ENCODE measurements at regions not wholly inside any gene's neighbourhood (a gene's known extent, or its start where the extent isn't known, plus 50 kb on each side); places are given as distances from the start of the nearest gene placed in this dataset.

- Histone ChIP-seq H3K4me1 (ENCODE audit: control insufficient read depth, insufficient read depth, low read length) (no peaks in the 10 kb centered on the region), H3K36me3 (ENCODE audit: control insufficient read depth in 2 of 2, insufficient read depth in 1 of 2, low read length in 2 of 2) (no peaks in the 10 kb centered on the region), H3K4me3 (ENCODE audit: low read depth, low read length) (no peak overlapping the region), H3K9me3 (ENCODE audit: control insufficient read depth, insufficient read depth, low read depth, low read length) (no peaks in the 10 kb centered on the region), H3K27ac (ENCODE audit: extremely low read depth, low read depth, low read length) (no peak overlapping the region)
- ChIA-PET CTCF (interaction anchor here (0.7 kb wide), 1 partner anchor 25 kb away, joined by 3 read pairs; no protein-coding TSS in a partner anchor), POLR2A (no interaction called here)
- TF ChIP-seq ZFP37 (tag by site-specific recombination; IDR thresholded peaks at IDR 0.05) (no peak), ZNF513 (tag by site-specific recombination; IDR thresholded peaks at IDR 0.05) (no peak), ZNF677 (tag by site-specific recombination; IDR thresholded peaks at IDR 0.05) (no peak), ZNF768 (tag by site-specific recombination; IDR thresholded peaks at IDR 0.05) (no peak), ZNF707 (tag by site-specific recombination; IDR thresholded peaks at IDR 0.05) (no peak), PBX3 (CRISPR knock-in tag; IDR thresholded peaks at IDR 0.05) (no peak), ZNF169 (tag by site-specific recombination; IDR thresholded peaks at IDR 0.05) (no peak), ZNF10 (tag by site-specific recombination; IDR thresholded peaks at IDR 0.05) (no peak), REPIN1 (tag by site-specific recombination; IDR thresholded peaks at IDR 0.05; ENCODE audit: low read depth) (no peak), ZNF433 (tag by site-specific recombination; IDR thresholded peaks at IDR 0.05; ENCODE audit: low read depth) (no peak), ZNF146 (tag by site-specific recombination; IDR thresholded peaks at IDR 0.05) (no peak), ZNF311 (tag by site-specific recombination; IDR thresholded peaks at IDR 0.05; ENCODE audit: borderline replicate concordance) (no peak), ZBTB44 (tag by site-specific recombination; IDR thresholded peaks at IDR 0.05) (no peak), MEIS1 (CRISPR knock-in tag; IDR thresholded peaks at IDR 0.05; ENCODE audit: borderline replicate concordance) (no peak), HOXA7 (CRISPR knock-in tag; IDR thresholded peaks at IDR 0.05; ENCODE audit: borderline replicate concordance) (no peak), GLIS1 (tag by site-specific recombination; IDR thresholded peaks at IDR 0.05) (no peak)
- TF ChIP-seq, protein P1, sequence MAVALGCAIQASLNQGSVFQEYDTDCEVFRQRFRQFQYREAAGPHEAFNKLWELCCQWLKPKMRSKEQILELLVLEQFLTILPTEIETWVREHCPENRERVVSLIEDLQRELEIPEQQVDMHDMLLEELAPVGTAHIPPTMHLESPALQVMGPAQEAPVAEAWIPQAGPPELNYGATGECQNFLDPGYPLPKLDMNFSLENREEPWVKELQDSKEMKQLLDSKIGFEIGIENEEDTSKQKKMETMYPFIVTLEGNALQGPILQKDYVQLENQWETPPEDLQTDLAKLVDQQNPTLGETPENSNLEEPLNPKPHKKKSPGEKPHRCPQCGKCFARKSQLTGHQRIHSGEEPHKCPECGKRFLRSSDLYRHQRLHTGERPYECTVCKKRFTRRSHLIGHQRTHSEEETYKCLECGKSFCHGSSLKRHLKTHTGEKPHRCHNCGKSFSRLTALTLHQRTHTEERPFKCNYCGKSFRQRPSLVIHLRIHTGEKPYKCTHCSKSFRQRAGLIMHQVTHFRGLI (tag by site-specific recombination; IDR thresholded peaks at IDR 0.05), result no peak
- TF ChIP-seq, protein P2, sequence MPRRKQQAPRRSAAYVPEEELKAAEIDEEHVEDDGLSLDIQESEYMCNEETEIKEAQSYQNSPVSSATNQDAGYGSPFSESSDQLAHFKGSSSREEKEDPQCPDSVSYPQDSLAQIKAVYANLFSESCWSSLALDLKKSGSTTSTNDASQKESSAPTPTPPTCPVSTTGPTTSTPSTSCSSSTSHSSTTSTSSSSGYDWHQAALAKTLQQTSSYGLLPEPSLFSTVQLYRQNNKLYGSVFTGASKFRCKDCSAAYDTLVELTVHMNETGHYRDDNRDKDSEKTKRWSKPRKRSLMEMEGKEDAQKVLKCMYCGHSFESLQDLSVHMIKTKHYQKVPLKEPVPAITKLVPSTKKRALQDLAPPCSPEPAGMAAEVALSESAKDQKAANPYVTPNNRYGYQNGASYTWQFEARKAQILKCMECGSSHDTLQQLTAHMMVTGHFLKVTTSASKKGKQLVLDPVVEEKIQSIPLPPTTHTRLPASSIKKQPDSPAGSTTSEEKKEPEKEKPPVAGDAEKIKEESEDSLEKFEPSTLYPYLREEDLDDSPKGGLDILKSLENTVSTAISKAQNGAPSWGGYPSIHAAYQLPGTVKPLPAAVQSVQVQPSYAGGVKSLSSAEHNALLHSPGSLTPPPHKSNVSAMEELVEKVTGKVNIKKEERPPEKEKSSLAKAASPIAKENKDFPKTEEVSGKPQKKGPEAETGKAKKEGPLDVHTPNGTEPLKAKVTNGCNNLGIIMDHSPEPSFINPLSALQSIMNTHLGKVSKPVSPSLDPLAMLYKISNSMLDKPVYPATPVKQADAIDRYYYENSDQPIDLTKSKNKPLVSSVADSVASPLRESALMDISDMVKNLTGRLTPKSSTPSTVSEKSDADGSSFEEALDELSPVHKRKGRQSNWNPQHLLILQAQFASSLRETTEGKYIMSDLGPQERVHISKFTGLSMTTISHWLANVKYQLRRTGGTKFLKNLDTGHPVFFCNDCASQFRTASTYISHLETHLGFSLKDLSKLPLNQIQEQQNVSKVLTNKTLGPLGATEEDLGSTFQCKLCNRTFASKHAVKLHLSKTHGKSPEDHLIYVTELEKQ (tag by site-specific recombination; IDR thresholded peaks at IDR 0.05; ENCODE audit: borderline replicate concordance), result no peak
Observed at GRCh38 chr9:118306801-118307200, 602.6 kb downstream of the TLR4 start.

Measured in HEK293 (cell line).